ENCODE measurements at regions not wholly inside any gene's neighbourhood (a gene's known extent, or its start where the extent isn't known, plus 50 kb on each side); places are given as distances from the start of the nearest gene placed in this dataset.

GRCh38 chr12:107264667-107265066 is 171.3 kb upstream of the CRY1 start (continued):
- TF ChIP-seq RNF2 (IDR thresholded peaks at IDR 0.05; ENCODE audit: borderline replicate concordance, low read depth, low read length, missing control alignments, poor library complexity, severe bottlenecking) (no peak), CBX5 (IDR thresholded peaks at IDR 0.05; ENCODE audit: low read depth, low read length) (no peak), CTBP2 (IDR thresholded peaks at IDR 0.05; ENCODE audit: borderline replicate concordance, insufficient read depth, insufficient read length, low read length) (no peak), YY1 (IDR thresholded peaks at IDR 0.05; ENCODE audit: low read depth, low read length) (no peak), USF2 (IDR thresholded peaks at IDR 0.05; ENCODE audit: low read length) (no peak)

Data from H1 (cell line).